GM23248 (cell line): ENCODE measurements at regions not wholly inside any gene's neighbourhood (a gene's known extent, or its start where the extent isn't known, plus 50 kb on each side); places are given as distances from the start of the nearest gene placed in this dataset.

Experiments
- EZH2 ChIP-seq: fragments of 200-600 bp; sonication (generic); IDR thresholded peaks from 2 replicates; pipeline ENCODE4 v1.6.1; 2018; ENCODE audit warnings: antibody characterized with exemption, mild to moderate bottlenecking; ENCODE audit not compliant: insufficient read depth, poor library complexity, severe bottlenecking
- EZH2phosphoT487 ChIP-seq: fragments of 200-600 bp; sonication (generic); IDR thresholded peaks from 2 replicates; pipeline ENCODE4 v1.6.1; 2018; ENCODE audit warnings: antibody characterized with exemption, moderate library complexity, mild to moderate bottlenecking, low read depth; ENCODE audit not compliant: insufficient read depth

- no peak for TF ChIP-seq EZH2
- TF ChIP-seq EZH2phosphoT487: no peak
Measured at GRCh38 chr2:155747531-155747930, 585.0 kb downstream of the NR4A2 start.
